Mesenchymal stem cell (in vitro differentiated cells and primary cell): ENCODE measurements at regions not wholly inside any gene's neighbourhood (a gene's known extent, or its start where the extent isn't known, plus 50 kb on each side); places are given as distances from the start of the nearest gene placed in this dataset.

ENCODE experiments used
- DNase-seq: peaks from one replicate; pipeline ENCODE4 v3.0.0-alpha.2; 2013
- H2AFZ ChIP-seq: one replicate; pipeline ENCODE4 v1.6.1; 2013; ENCODE audit warnings: low read depth, mild to moderate bottlenecking, control low read depth, inconsistent platforms, low read length, moderate library complexity
- H2AK5ac ChIP-seq: 2 replicates; pipeline ENCODE4 v1.6.1; 2013; ENCODE audit warnings: low read length, moderate library complexity, mild to moderate bottlenecking, inconsistent platforms; ENCODE audit not compliant: severe bottlenecking
- H2BK120ac ChIP-seq: one replicate; pipeline ENCODE4 v1.6.1; 2013; ENCODE audit warnings: low read depth, mild to moderate bottlenecking, inconsistent platforms, low read length, moderate library complexity
- H2BK12ac ChIP-seq, 2 experiments: one replicate each; pipeline ENCODE4 v1.6.1; 2013; ENCODE audit warnings: inconsistent platforms in 2 of 2, low read length in 2 of 2, mild to moderate bottlenecking in 2 of 2, moderate library complexity in 2 of 2, control low read depth in 1 of 2
- H2BK15ac ChIP-seq: one replicate; pipeline ENCODE4 v1.6.1; 2013; ENCODE audit warnings: mild to moderate bottlenecking, low read depth, inconsistent platforms; ENCODE audit not compliant: poor library complexity, severe bottlenecking
- H2BK5ac ChIP-seq: 2 replicates; pipeline ENCODE4 v1.6.1; 2013; ENCODE audit warnings: low read depth, mild to moderate bottlenecking, low read length, control low read depth, inconsistent platforms; ENCODE audit not compliant: poor library complexity, severe bottlenecking
- H3K14ac ChIP-seq, 2 experiments: one replicate each; pipeline ENCODE4 v1.6.1; 2013; ENCODE audit warnings: inconsistent platforms in 2 of 2, low read length in 2 of 2, control low read depth in 1 of 2, mild to moderate bottlenecking in 1 of 2, moderate library complexity in 1 of 2
- H3K18ac ChIP-seq, 2 experiments: one replicate each; pipeline ENCODE4 v1.6.1; 2013; ENCODE audit warnings: inconsistent platforms in 2 of 2, low read length in 2 of 2, control low read depth in 1 of 2, low read depth in 1 of 2, mild to moderate bottlenecking in 1 of 2
- H3K23ac ChIP-seq, 2 experiments: one replicate each; pipeline ENCODE4 v1.6.1; 2013; ENCODE audit warnings: inconsistent platforms in 2 of 2, low read length in 2 of 2, mild to moderate bottlenecking in 2 of 2, moderate library complexity in 2 of 2, control low read depth in 1 of 2
- H3K27ac ChIP-seq: 2 replicates; pipeline ENCODE4 v1.5.1; 2013; ENCODE audit warnings: mild to moderate bottlenecking, moderate library complexity, low read length, control low read depth, inconsistent platforms; ENCODE audit not compliant: poor library complexity, severe bottlenecking
- H3K27me3 ChIP-seq, 2 experiments: 2 replicates each; pipeline versions ENCODE4 v1.6.1 to v1.7.0; 2013; ENCODE audit warnings: low read length in 2 of 2, mild to moderate bottlenecking in 2 of 2, moderate library complexity in 2 of 2, control low read depth in 1 of 2, inconsistent platforms in 1 of 2; ENCODE audit not compliant: control insufficient read depth in 1 of 2, insufficient read depth in 1 of 2
- H3K36me3 ChIP-seq, 2 experiments: 2 replicates each; pipeline versions ENCODE4 v1.6.1 to v1.7.0; 2013; ENCODE audit warnings: low read length in 2 of 2, control low read depth in 1 of 2, inconsistent platforms in 1 of 2, low read depth in 1 of 2, mild to moderate bottlenecking in 1 of 2; ENCODE audit not compliant: insufficient read depth in 2 of 2, control insufficient read depth in 1 of 2
- H3K4ac ChIP-seq, 2 experiments: one replicate each; pipeline ENCODE4 v1.6.1; 2013; ENCODE audit warnings: inconsistent platforms in 2 of 2, low read length in 2 of 2, mild to moderate bottlenecking in 2 of 2, moderate library complexity in 2 of 2, control low read depth in 1 of 2, low read depth in 1 of 2
- H3K4me1 ChIP-seq: 2 replicates; pipeline ENCODE4 v1.6.1; 2013; ENCODE audit warnings: low read depth, low read length, control low read depth; ENCODE audit not compliant: control insufficient read depth, insufficient read depth
- H3K4me2 ChIP-seq: 2 replicates; pipeline ENCODE4 v1.6.1; 2013; ENCODE audit warnings: low read length, mild to moderate bottlenecking, inconsistent platforms; ENCODE audit not compliant: poor library complexity, severe bottlenecking
- H3K4me3 ChIP-seq, 2 experiments: 2 replicates each; pipeline versions ENCODE4 v1.5.1 to v1.7.0; 2013; ENCODE audit warnings: low read length in 2 of 2, mild to moderate bottlenecking in 2 of 2, control low read depth in 1 of 2, low read depth in 1 of 2; ENCODE audit not compliant: insufficient read depth in 1 of 2
- H3K79me1 ChIP-seq: replicated peaks from 2 replicates; pipeline ENCODE4 v1.6.1; 2013; ENCODE audit warnings: mild to moderate bottlenecking, control low read depth, low read length, inconsistent platforms; ENCODE audit not compliant: poor library complexity, severe bottlenecking
- H3K9ac ChIP-seq: 2 replicates; pipeline ENCODE4 v1.7.0; 2013; ENCODE audit warnings: mild to moderate bottlenecking, low read length, moderate library complexity
- H3K9me3 ChIP-seq: 2 replicates; pipeline ENCODE4 v1.7.0; 2013; ENCODE audit warnings: mild to moderate bottlenecking, low read length; ENCODE audit not compliant: control insufficient read depth
- H4K8ac ChIP-seq: one replicate; pipeline ENCODE4 v1.6.1; 2013; ENCODE audit warnings: inconsistent platforms, mild to moderate bottlenecking, low read length, moderate library complexity
- H4K91ac ChIP-seq: one replicate; pipeline ENCODE4 v1.6.1; 2013; ENCODE audit warnings: mild to moderate bottlenecking, low read length, inconsistent platforms
- WGBS: methylation state at CpG from one replicate; pipeline ENCODE4 v1.1.7; 2013; ENCODE audit warnings: mixed read lengths; 5-methylcytosine and 5-hydroxymethylcytosine counted together

- Histone ChIP-seq H2BK15ac (no peak overlapping the region), H2AK5ac (no peak overlapping the region), H3K23ac (no peak overlapping the region), H3K27me3 (no peaks in the 10 kb centered on the region), H3K9ac (no peak overlapping the region), H3K79me1 (no peaks in the 10 kb centered on the region), H3K18ac (no peak overlapping the region), H3K4me1 (peaks cover 2% of the 10 kb centered on the region), H2BK12ac (no peak overlapping the region), H2AFZ (no peak overlapping the region), H3K14ac (no peak overlapping the region), H3K4ac (no peak overlapping the region), H3K27ac (no peak overlapping the region), H2BK5ac (no peak overlapping the region), H3K4me3 (no peak overlapping the region), H3K4me2 (no peak overlapping the region), H4K91ac (no peak overlapping the region), H2BK120ac (no peak overlapping the region), H4K8ac (no peak overlapping the region), H3K36me3 (no peaks in the 10 kb centered on the region), H3K9me3 (peaks cover 5% of the 10 kb centered on the region)
- WGBS: 62% methylated on average over 2 of the region's 2 CpGs
- DNase-seq: no peak
Measured at GRCh38 chr4:65971686-65972085, 301.4 kb upstream of the EPHA5 start.

DNA sequence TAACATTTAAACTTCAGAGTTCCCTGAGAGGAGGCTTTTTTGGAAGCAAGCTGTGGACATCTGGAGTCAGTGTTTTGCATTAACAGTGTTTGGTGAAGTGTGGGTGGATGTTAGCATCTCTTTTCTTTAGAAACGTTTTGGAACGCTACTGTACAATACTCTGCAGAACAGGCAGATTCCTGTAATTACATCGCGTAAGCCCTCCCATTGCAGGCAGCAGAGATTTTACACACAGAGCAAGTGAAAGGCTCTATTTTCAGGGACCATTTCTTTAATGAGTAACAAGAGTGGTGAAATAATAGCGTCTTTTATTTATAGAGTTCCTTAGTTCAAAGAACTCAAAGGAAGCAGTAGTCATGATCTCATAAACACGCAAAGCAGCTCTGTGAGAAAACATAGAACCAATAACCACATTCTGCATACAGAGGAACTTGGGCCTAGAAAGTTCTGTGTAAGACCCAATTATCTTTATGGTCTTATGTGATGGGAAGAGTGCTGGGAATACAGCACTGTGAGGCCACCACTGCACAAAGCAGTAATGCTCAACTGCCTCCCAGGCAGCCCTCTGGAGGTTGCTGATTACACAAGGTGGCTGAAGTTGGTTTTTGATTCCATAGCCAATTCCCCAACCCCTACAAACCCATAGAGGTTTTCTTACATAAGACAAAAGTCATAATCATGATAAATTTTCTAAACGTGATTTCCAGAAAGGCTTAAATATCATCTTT is 298.7 kb upstream of the EPHA5 start:
- Histone ChIP-seq H3K23ac (no peak overlapping the region), H3K4me1 (peaks cover 2% of the 10 kb centered on the region), H3K4ac (no peak overlapping the region), H2AFZ (no peak overlapping the region), H3K9me3 (no peaks in the 10 kb centered on the region), H4K8ac (no peak overlapping the region), H3K27me3 (no peaks in the 10 kb centered on the region), H3K4me2 (no peak overlapping the region), H3K4me3 (no peak overlapping the region), H2BK12ac (no peak overlapping the region), H3K27ac (peak overlapping the region; percentile 36), H3K18ac (no peak overlapping the region), H3K14ac (no peak overlapping the region), H4K91ac (no peak overlapping the region), H2BK15ac (no peak overlapping the region), H2BK120ac (no peak overlapping the region), H3K79me1 (no peaks in the 10 kb centered on the region), H3K9ac (no peak overlapping the region), H2BK5ac (no peak overlapping the region), H2AK5ac (no peak overlapping the region), H3K36me3 (no peaks in the 10 kb centered on the region)
- DNase-seq: peak; percentile 32
- WGBS: 61% methylated on average over 4 of the region's 7 CpGs

DNA sequence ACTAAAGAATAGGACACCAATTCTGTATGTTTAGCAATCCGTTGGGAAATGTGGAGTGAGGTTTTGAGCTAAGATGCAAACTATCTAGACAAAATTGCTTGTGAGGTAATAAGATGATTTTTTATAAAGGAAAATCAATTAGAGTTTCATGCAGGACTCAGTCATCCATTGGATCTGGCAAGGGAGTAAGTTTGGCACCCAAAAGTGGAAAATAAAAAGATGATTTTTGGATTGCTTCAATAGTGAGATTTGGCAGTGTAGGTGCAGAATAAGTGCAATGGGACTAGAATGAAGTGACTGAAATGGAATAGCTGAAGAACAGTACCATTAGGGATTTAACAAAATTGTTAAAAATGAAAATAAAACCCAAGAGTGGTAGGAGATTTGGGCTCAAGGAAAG is 290.5 kb upstream of the EPHA5 start:
- no peak overlapping the region for H4K8ac ChIP-seq
- WGBS: 80% methylated on average over 1 of the region's 1 CpG
- H3K23ac ChIP-seq: no peak overlapping the region
- H2AK5ac ChIP-seq: no peak overlapping the region
- no peaks in the 10 kb centered on the region for H3K79me1 ChIP-seq
- DNase-seq: no peak
- no peak overlapping the region for H2BK15ac ChIP-seq
- no peaks in the 10 kb centered on the region for H3K4me1 ChIP-seq
- peaks cover 3% of the 10 kb centered on the region for H3K9me3 ChIP-seq
- H3K14ac ChIP-seq: no peak overlapping the region
- no peak overlapping the region for H3K4me3 ChIP-seq
- no peak overlapping the region for H2BK5ac ChIP-seq
- no peak overlapping the region for H3K9ac ChIP-seq
- no peak overlapping the region for H3K18ac ChIP-seq
- no peak overlapping the region for H2BK120ac ChIP-seq
- no peaks in the 10 kb centered on the region for H3K36me3 ChIP-seq
- no peak overlapping the region for H4K91ac ChIP-seq
- H3K4me2 ChIP-seq: no peak overlapping the region
- H3K27me3 ChIP-seq: no peaks in the 10 kb centered on the region
- no peak overlapping the region for H2BK12ac ChIP-seq
- no peak overlapping the region for H3K4ac ChIP-seq
- no peak overlapping the region for H2AFZ ChIP-seq
- no peak overlapping the region for H3K27ac ChIP-seq

DNA sequence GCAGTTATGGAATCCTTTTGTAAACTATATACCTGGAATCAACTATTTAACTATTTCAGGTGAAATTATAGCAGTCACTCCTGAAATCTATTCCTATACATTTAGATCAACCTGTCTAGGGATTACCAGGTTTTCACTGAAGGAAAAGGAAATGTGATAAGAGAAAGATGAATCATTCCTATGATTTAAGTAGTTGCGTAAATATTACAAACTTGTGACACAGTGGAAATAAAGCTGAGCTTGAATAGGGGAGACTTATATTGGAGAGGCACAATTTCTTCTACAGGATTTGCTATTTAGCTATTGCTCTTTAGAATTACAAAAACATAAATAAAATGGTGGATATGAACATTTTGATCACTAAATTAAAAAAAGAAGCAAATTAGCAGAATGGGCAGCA is 284.1 kb upstream of the EPHA5 start:
- H2AK5ac ChIP-seq: no peak overlapping the region
- no peak overlapping the region for H3K9ac ChIP-seq
- no peak overlapping the region for H3K18ac ChIP-seq
- no peaks in the 10 kb centered on the region for H3K4me1 ChIP-seq
- no peak overlapping the region for H2BK120ac ChIP-seq
- H4K91ac ChIP-seq: no peak overlapping the region
- H3K9me3 ChIP-seq: peaks cover 3% of the 10 kb centered on the region
- H3K27ac ChIP-seq: no peak overlapping the region
- 100% methylated on average over 1 of the region's 1 CpG for WGBS
- no peak overlapping the region for H2BK12ac ChIP-seq
- no peaks in the 10 kb centered on the region for H3K36me3 ChIP-seq
- H2AFZ ChIP-seq: no peak overlapping the region
- H3K4me2 ChIP-seq: no peak overlapping the region
- H3K4me3 ChIP-seq: no peak overlapping the region
- H3K27me3 ChIP-seq: no peaks in the 10 kb centered on the region
- no peak for DNase-seq
- H3K23ac ChIP-seq: no peak overlapping the region
- no peak overlapping the region for H3K4ac ChIP-seq
- H3K14ac ChIP-seq: no peak overlapping the region
- H2BK15ac ChIP-seq: no peak overlapping the region
- no peak overlapping the region for H4K8ac ChIP-seq
- no peaks in the 10 kb centered on the region for H3K79me1 ChIP-seq
- no peak overlapping the region for H2BK5ac ChIP-seq
